ENCODE measurements at regions not wholly inside any gene's neighbourhood (a gene's known extent, or its start where the extent isn't known, plus 50 kb on each side); places are given as distances from the start of the nearest gene placed in this dataset.

- Histone ChIP-seq H3K9me2 (ENCODE audit: insufficient read depth, low read length) (no peaks in the 10 kb centered on the region), H3K9me3 (ENCODE audit: low read length) (no peaks in the 10 kb centered on the region), H3K4me3 (ENCODE audit: low read depth, low read length, poor library complexity, severe bottlenecking) (no peak overlapping the region), H4K20me1 (ENCODE audit: insufficient read depth, low read length) (no peaks in the 10 kb centered on the region), H3K27ac (ENCODE audit: low read depth, low read length, poor library complexity, severe bottlenecking) (no peak overlapping the region), H3K79me2 (ENCODE audit: insufficient read depth, low read depth, low read length) (no peaks in the 10 kb centered on the region), H2AFZ (ENCODE audit: low read length) (no peak overlapping the region), H3K4me2 (ENCODE audit: low read length) (no peak overlapping the region), H3K36me3 (ENCODE audit: insufficient read depth, low read length) (no peaks in the 10 kb centered on the region), H3K4me1 (ENCODE audit: insufficient read depth, low read length, poor library complexity, severe bottlenecking) (peaks cover 9% of the 10 kb centered on the region)
- ChIA-PET POLR2A (no interaction called here), CTCF (ENCODE audit: unreplicated experiment) (no interaction called here)
- BruUV-seq (replicated peaks): no TSS peak
- intact Hi-C loops (cut with micrococcal nuclease; ENCODE audit: unreplicated experiment): no loop called here
- no peak for DNase-seq (ENCODE audit: low spot score)
- no peak for TF ChIP-seq EZH2phosphoT487 (IDR thresholded peaks at IDR 0.05; ENCODE audit: borderline replicate concordance, low read depth, low read length)
These were observed 106.1 kb downstream of the CRYAA start for GRCh38 chr21:43274946-43275310.

- Histone ChIP-seq H3K9me3 (ENCODE audit: low read length) (no peaks in the 10 kb centered on the region), H3K79me2 (ENCODE audit: insufficient read depth, low read depth, low read length) (no peaks in the 10 kb centered on the region), H4K20me1 (ENCODE audit: insufficient read depth, low read length) (no peaks in the 10 kb centered on the region), H3K4me1 (ENCODE audit: insufficient read depth, low read length, poor library complexity, severe bottlenecking) (peaks cover 15% of the 10 kb centered on the region), H3K4me3 (ENCODE audit: low read depth, low read length, poor library complexity, severe bottlenecking) (no peak overlapping the region), H3K36me3 (ENCODE audit: insufficient read depth, low read length) (no peaks in the 10 kb centered on the region), H3K9me2 (ENCODE audit: insufficient read depth, low read length) (no peaks in the 10 kb centered on the region), H2AFZ (ENCODE audit: low read length) (no peak overlapping the region), H3K27ac (ENCODE audit: low read depth, low read length, poor library complexity, severe bottlenecking) (no peak overlapping the region), H3K4me2 (ENCODE audit: low read length) (no peak overlapping the region)
- no peak for TF ChIP-seq CTCF (conservative IDR thresholded peaks at IDR 0.05; ENCODE audit: low read length)
- no peak for TF ChIP-seq EZH2phosphoT487 (IDR thresholded peaks at IDR 0.05; ENCODE audit: borderline replicate concordance, low read depth, low read length)
- no peak for DNase-seq (ENCODE audit: low spot score)
- intact Hi-C loops (cut with micrococcal nuclease; ENCODE audit: unreplicated experiment): no loop called here
- ChIA-PET CTCF (ENCODE audit: unreplicated experiment) (no interaction called here), POLR2A (interaction anchor here (0.6 kb wide), 1 partner anchor 72 kb away, joined by 4 read pairs; no protein-coding TSS in a partner anchor)
- no TSS peak for BruUV-seq (replicated peaks)
These were observed 105.5 kb downstream of the CRYAA start for GRCh38 chr21:43274022-43274945.

GRCh38 chr21:43273708-43274021 is 104.9 kb downstream of the CRYAA start:
- H3K36me3 ChIP-seq (ENCODE audit: insufficient read depth, low read length): no peaks in the 10 kb centered on the region
- ChIA-PET CTCF (ENCODE audit: unreplicated experiment) (no interaction called here), POLR2A (interaction anchor here (0.6 kb wide), 1 partner anchor 71 kb away, joined by 4 read pairs; no protein-coding TSS in a partner anchor)
- peaks cover 15% of the 10 kb centered on the region for H3K4me1 ChIP-seq (ENCODE audit: insufficient read depth, low read length, poor library complexity, severe bottlenecking)
- no peak for TF ChIP-seq EZH2phosphoT487 (IDR thresholded peaks at IDR 0.05; ENCODE audit: borderline replicate concordance, low read depth, low read length)
- no peak for TF ChIP-seq CTCF (conservative IDR thresholded peaks at IDR 0.05; ENCODE audit: low read length)
- no peak overlapping the region for H3K27ac ChIP-seq (ENCODE audit: low read depth, low read length, poor library complexity, severe bottlenecking)
- H4K20me1 ChIP-seq (ENCODE audit: insufficient read depth, low read length): no peaks in the 10 kb centered on the region
- DNase-seq (ENCODE audit: low spot score): no peak
- H3K4me3 ChIP-seq (ENCODE audit: low read depth, low read length, poor library complexity, severe bottlenecking): no peak overlapping the region
- intact Hi-C loops (cut with micrococcal nuclease; ENCODE audit: unreplicated experiment): no loop called here
- H3K9me3 ChIP-seq (ENCODE audit: low read length): no peaks in the 10 kb centered on the region
- no peak overlapping the region for H2AFZ ChIP-seq (ENCODE audit: low read length)
- no peak overlapping the region for H3K4me2 ChIP-seq (ENCODE audit: low read length)
- no TSS peak for BruUV-seq (replicated peaks)
- H3K79me2 ChIP-seq (ENCODE audit: insufficient read depth, low read depth, low read length): no peaks in the 10 kb centered on the region
- no peaks in the 10 kb centered on the region for H3K9me2 ChIP-seq (ENCODE audit: insufficient read depth, low read length)
